SK-N-SH (cell line): ENCODE measurements at regions not wholly inside any gene's neighbourhood (a gene's known extent, or its start where the extent isn't known, plus 50 kb on each side); places are given as distances from the start of the nearest gene placed in this dataset.

ENCODE experiments used
- CTCF ChIA-PET: fragments of 300-600, 350-600 bp; formaldehyde crosslinking; extraction: SDS; loops from one replicate; lab custom pipeline; 2021; lab: Yijun Ruan, JAX
- POLR2A ChIA-PET: fragments of 350-600 bp; sonication (Branson Sonifier 250); formaldehyde crosslinking; extraction: SDS; loops from one replicate; lab custom pipeline; 2020; ENCODE audit warnings: antibody characterized with exemption, inconsistent platforms; lab: Yijun Ruan, JAX
- DNase-seq: peaks from one replicate; pipeline ENCODE4 v3.0.0; 2012
- H2AFZ ChIP-seq: fragments of 200-600 bp; sonication (generic); 2 replicates; pipeline ENCODE4 v1.8.1; 2016; ENCODE audit warnings: antibody characterized with exemption, mild to moderate bottlenecking, low read depth
- H3F3A ChIP-seq: fragments of 200-600 bp; sonication (generic); replicated peaks from 2 replicates; pipeline ENCODE3; 2016; ENCODE audit warnings: antibody characterized with exemption, mild to moderate bottlenecking; ENCODE audit not compliant: insufficient read depth
- H3K27ac ChIP-seq, 2 experiments: fragments of 200-500 bp in 1 of 2; fragments of 200-600 bp in 1 of 2; sonication (Bioruptor generic) in 1 of 2; sonication (generic), shearing (Covaris generic) in 1 of 2; 2 replicates each; pipeline versions ENCODE4 v1.5.1 to v1.6.1; 2014 to 2016; ENCODE audit warnings: low read depth in 2 of 2, inconsistent platforms in 1 of 2, low read length in 1 of 2, mild to moderate bottlenecking in 1 of 2, mixed read lengths in 1 of 2
- H3K27me3 ChIP-seq: fragments of 200-600 bp; sonication (generic), shearing (Covaris generic); 2 replicates; pipeline ENCODE4 v1.6.1; 2016; ENCODE audit warnings: mixed run types; ENCODE audit not compliant: insufficient read depth
- H3K36me3 ChIP-seq, 2 experiments: fragments of 200-500 bp in 1 of 2; fragments of 200-600 bp in 1 of 2; sonication (Bioruptor generic) in 1 of 2; sonication (generic) in 1 of 2; replicated peaks in 1 of 2; 2 replicates each; pipeline versions ENCODE3 to v1.5.1; 2014 to 2016; ENCODE audit warnings: low read length in 1 of 2, mild to moderate bottlenecking in 1 of 2; ENCODE audit not compliant: insufficient read depth in 2 of 2, control insufficient read depth in 1 of 2
- H3K4me1 ChIP-seq, 2 experiments: fragments of 200-500 bp in 1 of 2; fragments of 200-600 bp in 1 of 2; sonication (Bioruptor generic) in 1 of 2; sonication (generic), shearing (Covaris generic) in 1 of 2; 2 replicates each; pipeline versions ENCODE4 v1.5.1 to v1.6.1; 2014 to 2016; ENCODE audit warnings: low read depth in 1 of 2, low read length in 1 of 2, mixed run types in 1 of 2; ENCODE audit not compliant: insufficient read depth in 2 of 2, control insufficient read depth in 1 of 2
- H3K4me2 ChIP-seq: fragments of 200-600 bp; sonication (generic), shearing (Covaris generic); 2 replicates; pipeline ENCODE4 v1.6.1; 2017; ENCODE audit warnings: mixed run types
- H3K4me3 ChIP-seq, 2 experiments: fragments of 200-500 bp in 1 of 2; fragments of 200-600 bp in 1 of 2; sonication (Bioruptor generic) in 1 of 2; sonication (generic), shearing (Covaris generic) in 1 of 2; 2 replicates each; pipeline versions ENCODE4 v1.5.1 to v1.8.1; 2014 to 2016; ENCODE audit warnings: low read depth in 2 of 2, inconsistent platforms in 1 of 2, low read length in 1 of 2, mild to moderate bottlenecking in 1 of 2, mixed read lengths in 1 of 2, moderate library complexity in 1 of 2
- H3K79me2 ChIP-seq: fragments of 200-600 bp; sonication (generic); 2 replicates; pipeline ENCODE4 v1.8.1; 2017; ENCODE audit warnings: mild to moderate bottlenecking; ENCODE audit not compliant: insufficient read depth
- H3K9ac ChIP-seq: fragments of 200-600 bp; sonication (generic); 2 replicates; pipeline ENCODE4 v1.6.1; 2017; ENCODE audit warnings: mixed run types
- H3K9me2 ChIP-seq: fragments of 200-600 bp; sonication (generic); 2 replicates; pipeline ENCODE4 v1.6.1; 2017; ENCODE audit warnings: mixed run types
- H3K9me3 ChIP-seq: fragments of 200-600 bp; sonication (generic); 2 replicates; pipeline ENCODE4 v1.6.1; 2017; ENCODE audit warnings: mixed run types, mild to moderate bottlenecking, moderate library complexity
- H4K20me1 ChIP-seq: fragments of 200-600 bp; sonication (generic); 2 replicates; pipeline ENCODE4 v1.6.1; 2017; ENCODE audit warnings: mild to moderate bottlenecking, mixed run types; ENCODE audit not compliant: insufficient read depth
- EZH2phosphoT487 ChIP-seq: fragments of 200-600 bp; sonication (generic); IDR thresholded peaks from 2 replicates; pipeline ENCODE4 v1.6.1; 2017; ENCODE audit warnings: low read depth, mixed run types, mild to moderate bottlenecking, antibody characterized with exemption, moderate library complexity, borderline replicate concordance
- FOXJ3 ChIP-seq: sonication (generic); formaldehyde crosslinking; IDR thresholded peaks from 2 replicates; pipeline ENCODE4 v1.5.1; 2020; ENCODE audit warnings: mild to moderate bottlenecking, missing genetic modification reagents
- IRF3 ChIP-seq: fragments of 150-350 bp; IDR thresholded peaks from 2 replicates; pipeline ENCODE4 v1.6.1; 2016; ENCODE audit warnings: mild to moderate bottlenecking, low read depth, low read length
- JUND ChIP-seq: IDR thresholded peaks from 2 replicates; pipeline ENCODE4 v1.4.0; 2012
- MEF2A ChIP-seq: IDR thresholded peaks from 2 replicates; pipeline ENCODE4 v1.4.0; 2012; ENCODE audit warnings: low read depth, borderline replicate concordance
- MXI1 ChIP-seq: IDR thresholded peaks from 2 replicates; pipeline ENCODE4 v1.6.1; 2012; ENCODE audit warnings: mild to moderate bottlenecking, low read depth, low read length, improper control_type of control experiment
- POLR2AphosphoS5 ChIP-seq: IDR thresholded peaks from 2 replicates; pipeline ENCODE4 v1.6.1; 2012; ENCODE audit warnings: low read depth, low read length
- RAD21 ChIP-seq: IDR thresholded peaks from 2 replicates; pipeline ENCODE4 v1.6.1; 2012; ENCODE audit warnings: mild to moderate bottlenecking, low read length
- REST ChIP-seq: IDR thresholded peaks from 2 replicates; pipeline ENCODE4 v1.6.1; 2012; ENCODE audit warnings: mild to moderate bottlenecking, low read depth, low read length, moderate library complexity
- RFX5 ChIP-seq: IDR thresholded peaks from 2 replicates; pipeline ENCODE4 v1.6.1; 2012; ENCODE audit warnings: mild to moderate bottlenecking, improper control_type of control experiment, low read length
- RXRA ChIP-seq: IDR thresholded peaks from 2 replicates; pipeline ENCODE4 v1.4.0; 2012; ENCODE audit warnings: low read depth, mild to moderate bottlenecking, borderline replicate concordance
- SMC3 ChIP-seq: IDR thresholded peaks from 2 replicates; pipeline ENCODE4 v1.6.1; 2012; ENCODE audit warnings: low read depth, low read length, improper control_type of control experiment
- TEAD4 ChIP-seq: IDR thresholded peaks from 2 replicates; pipeline ENCODE4 v1.4.0; 2012; ENCODE audit warnings: mild to moderate bottlenecking, borderline replicate concordance; ENCODE audit not compliant: insufficient read depth
- YY1 ChIP-seq: IDR thresholded peaks from 2 replicates; pipeline ENCODE4 v1.4.0; 2012; ENCODE audit warnings: low read depth, mild to moderate bottlenecking
- ZBTB33 ChIP-seq: IDR thresholded peaks from 2 replicates; pipeline ENCODE4 v1.4.0; 2012; ENCODE audit warnings: low read depth, borderline replicate concordance
- WGBS: methylation state at CpG from one replicate; pipeline ENCODE4 v1.1.6; 2017; ENCODE audit warnings: low lambda C conversion rate; 5-methylcytosine and 5-hydroxymethylcytosine counted together

- TF ChIP-seq ZBTB33 (no peak), SMC3 (no peak), POLR2AphosphoS5 (no peak)
Observed at GRCh38 chr1:8207202-8207601, 110.7 kb upstream of the SLC45A1 start (continued).

GRCh38 chr1:8206391-8206790, 111.5 kb upstream of the SLC45A1 start:
- Histone ChIP-seq H2AFZ (no peak overlapping the region), H3K9me3 (no peaks in the 10 kb centered on the region), H3K4me1 (peaks cover 3 to 8% of the 10 kb centered on the region in 2 experiments; a peak in 2 of 4 replicates)
- 93% methylated on average over 7 of the region's 7 CpGs for WGBS
- no peak for TF ChIP-seq REST
- TF ChIP-seq JUND, result no peak
- no peak for TF ChIP-seq TEAD4
- TF ChIP-seq MXI1, result no peak
- TF ChIP-seq RAD21, result no peak
- no peak for TF ChIP-seq YY1
- TF ChIP-seq RXRA, result no peak
- TF ChIP-seq FOXJ3 (CRISPR knock-in tag), result no peak
- TF ChIP-seq IRF3, result no peak
- TF ChIP-seq EZH2phosphoT487, result no peak
- TF ChIP-seq MEF2A, result no peak
- TF ChIP-seq RFX5, result no peak
- TF ChIP-seq, all 33 proteins: peak for 0
- H3F3A ChIP-seq, result peaks cover 10% of the 10 kb centered on the region
- ChIA-PET CTCF (no interaction called here), POLR2A (no interaction called here)
- no peaks in the 10 kb centered on the region for H3K27me3 ChIP-seq
- no peak overlapping the region for H3K4me3 ChIP-seq
- no peaks in the 10 kb centered on the region for H3K36me3 ChIP-seq
- no peak overlapping the region for H3K9ac ChIP-seq
- H4K20me1 ChIP-seq, result no peaks in the 10 kb centered on the region
- no peak overlapping the region for H3K4me2 ChIP-seq
- H3K79me2 ChIP-seq, result no peaks in the 10 kb centered on the region
- H3K27ac ChIP-seq, result no peak overlapping the region
- no peaks in the 10 kb centered on the region for H3K9me2 ChIP-seq
- no peak for DNase-seq
